ENCODE measurements at regions not wholly inside any gene's neighbourhood (a gene's known extent, or its start where the extent isn't known, plus 50 kb on each side); places are given as distances from the start of the nearest gene placed in this dataset.
"Not testable (repeated sequence)": the region's sequence is repeated elsewhere in the genome, so short reads cannot be mapped to it uniquely, and the experiment has no call there.

DNA sequence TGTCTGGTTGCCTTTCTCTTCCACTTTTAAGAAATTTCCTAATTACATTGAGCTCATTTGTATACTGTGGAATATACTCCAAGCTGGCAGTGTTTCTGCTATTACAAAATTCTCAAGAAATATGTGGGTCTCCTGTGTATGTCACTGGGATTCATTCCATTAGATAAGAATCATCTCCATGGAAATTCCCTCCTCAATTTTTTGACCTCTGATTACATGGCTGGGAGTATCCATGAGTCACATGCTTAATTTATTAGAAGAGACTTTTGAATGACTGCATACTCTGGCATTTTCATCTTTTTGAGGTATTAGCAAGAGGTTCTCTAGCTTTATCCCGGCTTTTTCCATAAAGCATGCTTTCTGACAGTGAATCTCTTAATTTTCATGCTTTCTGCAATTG, 665.5 kb upstream of the CNTNAP5 start:
- DNase-seq, result no peak

GRCh38 chr2:123362671-123363440, 662.2 kb upstream of the CNTNAP5 start:
- no peak for DNase-seq

DNA sequence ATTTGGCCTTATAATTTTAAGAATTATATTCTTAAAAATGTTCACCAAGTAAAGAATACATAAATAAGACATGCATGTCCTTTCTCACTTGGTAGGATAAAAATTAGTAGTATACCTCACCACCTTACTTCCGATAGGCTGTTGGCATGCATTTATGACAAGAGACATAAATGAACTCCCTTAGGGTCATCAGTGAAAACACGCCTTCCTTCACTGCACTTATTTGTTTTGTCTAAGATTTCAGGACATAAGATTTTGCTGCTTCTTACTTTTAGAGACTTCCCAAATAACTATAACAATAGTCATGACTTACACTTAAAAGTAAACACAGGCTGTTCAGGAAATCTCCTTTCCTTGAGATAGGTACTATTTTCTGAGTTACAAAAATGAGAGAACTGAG, 661.3 kb upstream of the CNTNAP5 start:
- DNase-seq, result no peak

GRCh38 chr2:123364243-123364896, 660.7 kb upstream of the CNTNAP5 start:
- no peak for DNase-seq

DNA sequence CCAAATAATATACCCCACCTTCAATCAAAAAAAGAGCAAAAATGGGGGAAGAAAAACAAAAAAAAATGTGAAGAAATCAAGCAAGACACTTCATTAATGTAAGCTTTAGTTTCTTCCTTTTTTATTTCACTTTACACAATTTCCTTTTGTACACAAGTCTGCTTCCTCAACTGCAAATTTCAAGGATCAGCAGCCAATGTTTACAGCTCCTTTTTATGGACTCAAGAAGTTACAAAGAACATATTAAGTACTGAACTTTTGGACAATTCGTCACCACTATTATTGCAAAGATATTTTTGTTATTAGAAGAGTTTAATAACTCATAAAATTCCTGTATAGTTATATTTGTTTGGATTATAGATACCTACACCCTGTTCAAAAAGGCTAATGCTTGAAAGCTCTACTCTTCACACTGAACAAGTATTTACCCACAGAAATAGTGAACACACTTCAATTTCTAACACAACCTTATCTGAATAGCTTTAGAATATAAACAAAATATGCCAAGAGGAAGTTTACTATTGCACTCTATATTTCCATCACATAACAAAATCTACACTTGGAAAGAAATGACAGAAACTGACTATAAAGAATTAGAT, 658.7 kb upstream of the CNTNAP5 start:
- peak in 1 of 2 donors; percentile 2 for DNase-seq

DNA sequence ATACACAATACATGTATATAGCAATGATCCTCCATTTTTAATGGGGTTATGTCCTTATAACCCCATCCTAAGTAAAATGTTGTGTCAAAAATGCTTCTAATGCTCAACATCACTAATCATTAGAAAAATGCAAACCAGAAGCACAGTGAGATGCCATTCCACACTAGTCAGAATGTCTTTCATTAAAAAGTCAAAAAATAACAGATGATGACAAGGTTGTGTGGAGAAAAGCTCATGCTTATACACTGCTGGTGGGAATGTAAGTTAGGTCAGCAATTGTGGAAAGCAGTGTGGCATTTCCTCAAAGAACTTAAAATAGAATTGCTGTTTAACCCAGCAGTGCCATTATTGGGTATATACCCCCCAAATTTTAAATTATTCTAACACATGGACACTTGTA, 654.9 kb upstream of the CNTNAP5 start:
- DNase-seq, result no peak

- DNase-seq, result no peak
These were observed 653.6 kb upstream of the CNTNAP5 start for GRCh38 chr2:123371535-123371934.

GRCh38 chr2:123380370-123380935, 644.6 kb upstream of the CNTNAP5 start:
- DNase-seq, result no peak

- DNase-seq, result no peak
These were observed 609.4 kb upstream of the CNTNAP5 start for GRCh38 chr2:123415678-123416077.

- no peak for DNase-seq
These were observed 605.1 kb upstream of the CNTNAP5 start for GRCh38 chr2:123419976-123420375.

DNA sequence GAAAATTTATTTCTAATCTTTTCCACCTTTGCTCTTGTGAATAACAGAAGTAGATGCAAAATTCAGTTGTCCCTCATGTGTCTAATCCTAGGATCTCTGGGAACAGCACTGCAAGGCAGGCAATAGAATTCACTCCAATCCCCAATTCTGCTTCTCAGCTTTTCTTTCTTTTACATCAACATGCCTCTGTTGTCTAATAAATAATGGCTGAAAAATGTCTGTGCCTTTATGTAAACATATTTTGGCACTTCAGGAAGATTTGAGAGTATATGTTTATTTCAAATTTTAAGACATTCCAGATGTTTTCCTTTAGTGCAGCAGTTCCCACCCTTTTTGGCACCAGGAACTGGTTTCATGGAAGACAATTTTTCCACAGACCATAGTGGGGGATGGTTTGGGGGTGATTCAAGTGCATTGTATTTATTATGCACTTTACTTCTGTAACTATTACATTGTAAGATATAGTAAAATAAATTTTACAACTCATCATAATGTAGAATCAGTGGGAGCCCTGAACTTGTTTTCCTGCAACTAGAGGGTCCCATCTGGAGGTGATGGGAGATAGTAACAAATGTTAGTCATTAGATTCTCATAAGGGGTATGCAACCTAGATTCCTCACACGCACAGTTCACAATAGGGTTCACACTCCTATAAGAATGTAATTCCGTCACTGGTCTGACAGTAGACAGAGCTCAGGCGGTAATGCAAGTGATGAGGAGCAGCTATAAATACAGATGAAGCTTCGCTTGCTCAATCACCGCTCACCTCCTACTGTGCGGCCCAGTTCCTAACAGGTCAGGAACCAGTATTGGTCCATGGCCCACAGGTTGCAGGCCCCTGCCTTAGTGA, 590.3 kb upstream of the CNTNAP5 start:
- peak; percentile 82 to 86 for DNase-seq

GRCh38 chr2:123438251-123438650, 586.8 kb upstream of the CNTNAP5 start:
- peak; percentile 35 to 41 for DNase-seq

DNA sequence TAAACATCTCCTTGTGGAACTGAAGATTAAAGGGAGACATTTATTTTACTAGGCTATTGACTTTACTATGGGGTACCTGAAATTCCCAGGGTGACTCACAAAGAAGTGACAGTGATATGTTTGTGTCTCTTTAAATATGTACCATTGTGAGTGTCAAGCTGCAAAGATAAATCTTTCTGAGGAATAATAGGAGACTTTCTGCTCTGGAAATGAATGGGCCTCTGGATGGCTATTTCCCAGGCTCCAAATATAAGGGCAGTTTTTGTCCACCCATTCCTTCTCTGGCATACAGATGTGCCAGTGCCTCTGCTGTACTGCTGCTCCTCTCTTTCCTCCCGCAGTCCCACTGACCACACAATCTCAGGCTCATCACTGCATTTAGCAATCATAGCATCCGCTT, 586.4 kb upstream of the CNTNAP5 start:
- DNase-seq, result no peak

GRCh38 chr2:123448801-123449200, 576.3 kb upstream of the CNTNAP5 start:
- DNase-seq, result no peak

DNA sequence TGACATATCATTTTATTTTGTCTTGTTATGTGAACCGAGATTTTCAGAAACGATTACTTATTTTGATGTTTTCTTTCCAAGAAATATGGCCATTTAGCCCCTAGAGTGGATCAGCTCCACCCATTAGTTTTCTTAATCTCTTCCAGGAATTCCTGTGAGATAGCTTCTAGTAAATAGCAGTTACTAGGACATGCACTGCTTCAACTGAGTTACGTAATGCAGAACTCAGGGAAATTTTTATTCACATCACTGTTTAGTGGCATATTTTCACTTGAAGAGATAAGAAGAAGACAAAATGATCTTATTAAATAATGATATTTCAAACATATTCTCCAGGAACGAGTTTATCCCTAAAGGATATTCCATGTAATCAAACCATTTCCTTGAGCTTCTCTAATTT, 573.5 kb upstream of the CNTNAP5 start:
- DNase-seq, result no peak

DNA sequence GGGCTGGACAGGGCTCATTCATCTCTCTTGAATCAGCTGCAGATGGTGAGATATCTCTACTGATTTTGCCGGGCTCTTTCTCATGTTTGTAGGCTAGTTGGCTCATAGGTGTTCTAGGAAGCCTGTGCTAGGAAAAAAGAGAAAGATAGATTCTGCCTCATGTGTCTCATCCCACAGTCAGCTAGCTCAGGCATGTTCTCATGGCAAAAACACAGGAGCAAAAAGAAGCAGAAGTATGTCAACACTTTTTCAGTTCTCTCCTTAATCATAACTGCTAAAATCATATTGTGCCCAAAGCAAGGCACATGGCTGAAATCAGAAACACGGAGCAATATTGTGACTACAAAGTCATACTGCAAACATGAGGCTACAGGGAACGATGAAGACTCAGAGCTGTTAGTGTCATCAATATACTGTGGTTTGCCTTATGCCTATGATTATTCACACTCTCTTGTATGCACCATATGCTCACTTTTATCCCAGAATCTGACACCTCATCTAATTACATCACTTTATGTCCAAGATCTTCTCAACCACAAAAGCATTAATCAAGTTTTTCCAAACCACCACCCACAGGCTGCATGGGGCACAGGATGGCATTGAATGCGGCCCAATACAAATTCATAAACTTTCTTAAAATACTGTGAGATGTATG, 571.9 kb upstream of the CNTNAP5 start:
- DNase-seq, result no peak

DNA sequence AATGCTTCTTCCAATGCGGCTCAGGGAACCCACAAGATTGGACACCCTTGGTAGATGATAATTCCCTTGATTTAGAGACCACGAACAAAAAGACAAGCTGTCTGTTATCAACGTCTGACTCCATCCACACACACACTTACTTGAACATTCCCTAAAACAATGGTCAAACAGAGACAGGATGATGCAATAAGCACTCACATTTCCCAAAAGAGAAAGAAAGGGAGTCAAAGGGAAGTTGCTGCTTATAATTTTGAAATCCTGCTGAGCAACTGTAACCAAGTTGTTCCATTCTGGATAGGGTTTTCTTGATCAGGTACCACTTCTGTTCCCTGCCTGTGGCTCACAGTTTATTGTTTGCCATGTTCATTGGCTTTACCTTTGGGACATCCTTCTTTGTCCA, 571.3 kb upstream of the CNTNAP5 start:
- no peak for DNase-seq

GRCh38 chr2:123455234-123455633, 569.9 kb upstream of the CNTNAP5 start:
- DNase-seq, result not testable (repeated sequence)

- no peak for DNase-seq
These were observed 568.7 kb upstream of the CNTNAP5 start for GRCh38 chr2:123456416-123456815.

DNA sequence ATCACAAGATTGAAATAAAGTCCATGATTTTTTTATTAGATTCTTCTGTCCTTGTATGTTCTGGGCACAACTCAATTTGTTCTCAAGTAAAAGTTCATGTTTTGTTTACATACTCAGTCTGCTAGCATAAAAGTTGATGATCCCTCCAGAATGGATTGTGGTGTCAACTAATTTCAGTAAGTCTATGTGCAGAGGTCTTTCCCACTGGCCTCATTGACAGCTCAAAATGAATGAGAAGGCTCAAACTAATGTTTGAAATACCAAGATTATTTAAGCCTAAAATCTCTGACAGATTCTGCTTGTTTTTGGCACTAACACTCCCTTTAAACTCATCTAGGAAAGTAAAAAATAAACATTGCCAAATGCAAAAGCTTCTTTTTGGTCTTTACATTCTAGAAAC, 561.2 kb upstream of the CNTNAP5 start:
- no peak for DNase-seq

- DNase-seq, result no peak
These were observed 557.0 kb upstream of the CNTNAP5 start for GRCh38 chr2:123468071-123468470.
